ENCODE measurements at regions not wholly inside any gene's neighbourhood (a gene's known extent, or its start where the extent isn't known, plus 50 kb on each side); places are given as distances from the start of the nearest gene placed in this dataset.

- TF ChIP-seq CTCF (IDR thresholded peaks at IDR 0.05; ENCODE audit: poor library complexity) (no peak), EZH2 (IDR thresholded peaks at IDR 0.05; ENCODE audit: borderline replicate concordance) (no peak), EZH2phosphoT487 (IDR thresholded peaks at IDR 0.05; ENCODE audit: low read depth, severe bottlenecking, unreplicated experiment) (no peak)
Measured at GRCh38 chr2:43009448-43009847, 217.0 kb downstream of the ZFP36L2 start.
